Keratinocyte (primary cell): ENCODE measurements at regions not wholly inside any gene's neighbourhood (a gene's known extent, or its start where the extent isn't known, plus 50 kb on each side); places are given as distances from the start of the nearest gene placed in this dataset.
A peak's percentile ranks its signal among the peaks of the same experiment; 100 is the strongest.

Experiments
- DNase-seq: peaks from one replicate; pipeline ENCODE4 v3.0.0-alpha.2; 2011; ENCODE audit warnings: low read depth, missing footprints, low spot score
- FAIRE-seq: peaks from 2 replicates; lab custom pipeline; 2011; peaks lifted over from hg19 to GRCh38; lab: Jason Lieb, UNC
- H2AFZ ChIP-seq: 2 replicates; pipeline ENCODE4 v1.6.0; 2012; ENCODE audit warnings: low read length, control low read depth, inconsistent platforms; ENCODE audit not compliant: control insufficient read depth
- H3K27ac ChIP-seq: 2 replicates; pipeline ENCODE4 v1.5.1; 2011; ENCODE audit warnings: low read length; ENCODE audit not compliant: control insufficient read depth, insufficient read depth
- H3K27me3 ChIP-seq: 3 replicates; pipeline ENCODE4 v1.6.0; 2011; ENCODE audit warnings: low read length; ENCODE audit not compliant: control insufficient read depth, insufficient read depth; ENCODE audit errors: extremely low read depth
- H3K36me3 ChIP-seq, 2 experiments: 2 replicates in 1 of 2; 3 replicates in 1 of 2; pipeline ENCODE4 v1.5.1; 2011; ENCODE audit warnings: low read length in 2 of 2, mild to moderate bottlenecking in 1 of 2; ENCODE audit not compliant: control insufficient read depth in 2 of 2, insufficient read depth in 2 of 2; ENCODE audit errors: extremely low read depth in 1 of 2
- H3K4me1 ChIP-seq: 3 replicates; pipeline ENCODE4 v1.5.1; 2011; ENCODE audit warnings: low read length; ENCODE audit not compliant: control insufficient read depth, insufficient read depth; ENCODE audit errors: extremely low read depth
- H3K4me2 ChIP-seq: 3 replicates; pipeline ENCODE4 v1.6.0; 2011; ENCODE audit warnings: low read depth, low read length; ENCODE audit not compliant: control insufficient read depth, insufficient read depth; ENCODE audit errors: extremely low read depth
- H3K4me3 ChIP-seq, 3 experiments: fragments of 200-600 bp in 1 of 3; sonication (generic) in 1 of 3; 2 replicates in 2 of 3; 3 replicates in 1 of 3; pipeline ENCODE4 v1.5.1; 2011 to 2016; ENCODE audit warnings: low read length in 3 of 3, mild to moderate bottlenecking in 3 of 3, control low read depth in 2 of 3, inconsistent platforms in 1 of 3, low read depth in 1 of 3, mixed read lengths in 1 of 3, mixed run types in 1 of 3, moderate library complexity in 1 of 3; ENCODE audit not compliant: control insufficient read depth in 2 of 3, insufficient read depth in 2 of 3; ENCODE audit errors: extremely low read depth in 1 of 3
- H3K79me2 ChIP-seq: 2 replicates; pipeline ENCODE4 v1.6.0; 2012; ENCODE audit warnings: low read length; ENCODE audit not compliant: control insufficient read depth, insufficient read depth
- H3K9ac ChIP-seq: 3 replicates; pipeline ENCODE4 v1.6.0; 2011; ENCODE audit warnings: low read length; ENCODE audit not compliant: control insufficient read depth, insufficient read depth; ENCODE audit errors: extremely low read depth
- H3K9me1 ChIP-seq: 3 replicates; pipeline ENCODE4 v1.6.0; 2011; ENCODE audit warnings: low read length; ENCODE audit not compliant: control insufficient read depth, insufficient read depth; ENCODE audit errors: extremely low read depth
- H3K9me3 ChIP-seq: 2 replicates; pipeline ENCODE4 v1.5.1; 2012; ENCODE audit warnings: low read depth, low read length; ENCODE audit not compliant: control insufficient read depth
- H4K20me1 ChIP-seq: 3 replicates; pipeline ENCODE4 v1.6.0; 2011; ENCODE audit warnings: low read length; ENCODE audit not compliant: control insufficient read depth, insufficient read depth; ENCODE audit errors: extremely low read depth
- EZH2 ChIP-seq: IDR thresholded peaks from one replicate; pipeline ENCODE4 v1.6.1; 2012; ENCODE audit warnings: inconsistent platforms, mild to moderate bottlenecking, low read length, moderate library complexity
- dilution Hi-C: fragments of 300-500 bp; cut with MboI; formaldehyde crosslinking; loops from one replicate; pipeline ENCODE4 v1.7.0; 2020; ENCODE audit warnings: low sequenced_read_pairs; ENCODE audit not compliant: extremely low pct_ligation_motif_present
- TF ChIP-seq, protein P1 (sequence below), 3 experiments: IDR thresholded peaks in 1 of 3; conservative IDR thresholded peaks in 1 of 3; optimal IDR thresholded peaks in 1 of 3; 2 replicates in 2 of 3; 3 replicates in 1 of 3; pipeline versions ENCODE3 to v1.5.1; 2011; ENCODE audit warnings: low read length in 3 of 3, mild to moderate bottlenecking in 3 of 3, moderate library complexity in 2 of 3, control low read depth in 1 of 3, inconsistent platforms in 1 of 3; ENCODE audit not compliant: insufficient read depth in 2 of 3; ENCODE audit errors: extremely low read depth in 1 of 3

DNA sequence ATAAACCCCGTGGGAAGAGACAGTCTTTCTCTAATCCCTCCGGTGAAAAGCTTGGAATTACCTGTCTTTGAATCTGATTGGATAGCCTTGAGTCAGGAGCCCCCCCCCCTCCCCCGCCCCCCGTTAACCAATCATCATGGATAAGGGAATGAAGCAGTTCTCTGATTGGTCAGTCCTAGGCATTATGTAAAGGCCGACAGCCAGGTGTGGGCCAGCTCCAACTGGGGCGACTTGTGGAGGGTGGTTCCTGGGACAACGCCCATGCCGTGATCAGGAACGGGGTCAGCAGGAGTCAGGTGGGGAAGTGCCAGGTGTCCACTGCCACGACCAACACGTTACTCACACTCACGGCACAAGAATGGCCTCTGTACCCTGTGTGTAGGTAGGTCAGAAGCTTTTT lies 406.8 kb upstream of the SULF2 start:
- TF ChIP-seq, protein P1, sequence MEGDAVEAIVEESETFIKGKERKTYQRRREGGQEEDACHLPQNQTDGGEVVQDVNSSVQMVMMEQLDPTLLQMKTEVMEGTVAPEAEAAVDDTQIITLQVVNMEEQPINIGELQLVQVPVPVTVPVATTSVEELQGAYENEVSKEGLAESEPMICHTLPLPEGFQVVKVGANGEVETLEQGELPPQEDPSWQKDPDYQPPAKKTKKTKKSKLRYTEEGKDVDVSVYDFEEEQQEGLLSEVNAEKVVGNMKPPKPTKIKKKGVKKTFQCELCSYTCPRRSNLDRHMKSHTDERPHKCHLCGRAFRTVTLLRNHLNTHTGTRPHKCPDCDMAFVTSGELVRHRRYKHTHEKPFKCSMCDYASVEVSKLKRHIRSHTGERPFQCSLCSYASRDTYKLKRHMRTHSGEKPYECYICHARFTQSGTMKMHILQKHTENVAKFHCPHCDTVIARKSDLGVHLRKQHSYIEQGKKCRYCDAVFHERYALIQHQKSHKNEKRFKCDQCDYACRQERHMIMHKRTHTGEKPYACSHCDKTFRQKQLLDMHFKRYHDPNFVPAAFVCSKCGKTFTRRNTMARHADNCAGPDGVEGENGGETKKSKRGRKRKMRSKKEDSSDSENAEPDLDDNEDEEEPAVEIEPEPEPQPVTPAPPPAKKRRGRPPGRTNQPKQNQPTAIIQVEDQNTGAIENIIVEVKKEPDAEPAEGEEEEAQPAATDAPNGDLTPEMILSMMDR (optimal IDR thresholded peaks at IDR 0.05 in 1 of 3, IDR thresholded peaks at IDR 0.05 in 1 of 3, conservative IDR thresholded peaks at IDR 0.05 in 1 of 3; ENCODE audit: extremely low read depth in 1 of 3, insufficient read depth in 2 of 3, low read length in 3 of 3), result no peak
- no peak for TF ChIP-seq EZH2
- Histone ChIP-seq H3K4me3 (no peak overlapping the region), H3K4me2 (no peak overlapping the region), H3K27ac (no peak overlapping the region), H3K79me2 (no peaks in the 10 kb centered on the region), H3K36me3 (no peaks in the 10 kb centered on the region), H3K9me1 (no peaks in the 10 kb centered on the region), H3K27me3 (peaks cover 14% of the 10 kb centered on the region), H3K9ac (no peak overlapping the region), H4K20me1 (no peaks in the 10 kb centered on the region), H3K4me1 (peaks cover 9% of the 10 kb centered on the region), H2AFZ (no peak overlapping the region), H3K9me3 (no peaks in the 10 kb centered on the region)
- FAIRE-seq (no peak), DNase-seq (no peak)
- dilution Hi-C loops, result no loop called here

GRCh38 chr20:48191200-48191599 lies 405.9 kb upstream of the SULF2 start:
- no peaks in the 10 kb centered on the region for H3K9me1 ChIP-seq
- H3K4me3 ChIP-seq, result no peak overlapping the region
- no peak overlapping the region for H3K4me2 ChIP-seq
- H3K36me3 ChIP-seq, result no peaks in the 10 kb centered on the region
- no peak for DNase-seq
- H3K27ac ChIP-seq, result no peak overlapping the region
- H2AFZ ChIP-seq, result no peak overlapping the region
- peaks cover 5% of the 10 kb centered on the region for H3K27me3 ChIP-seq
- no peak overlapping the region for H3K9ac ChIP-seq
- TF ChIP-seq EZH2, result no peak
- TF ChIP-seq, protein P1 (optimal IDR thresholded peaks at IDR 0.05 in 1 of 3, IDR thresholded peaks at IDR 0.05 in 1 of 3, conservative IDR thresholded peaks at IDR 0.05 in 1 of 3; ENCODE audit: extremely low read depth in 1 of 3, insufficient read depth in 2 of 3, low read length in 3 of 3), result peak in 2 of 3 experiments; percentile 10 to 27
- no peaks in the 10 kb centered on the region for H4K20me1 ChIP-seq
- H3K4me1 ChIP-seq, result peaks cover 18% of the 10 kb centered on the region
- dilution Hi-C loops, result no loop called here
- no peaks in the 10 kb centered on the region for H3K79me2 ChIP-seq
- FAIRE-seq, result no peak
- no peaks in the 10 kb centered on the region for H3K9me3 ChIP-seq
